OCI-LY7 (cell line): ENCODE measurements at regions not wholly inside any gene's neighbourhood (a gene's known extent, or its start where the extent isn't known, plus 50 kb on each side); places are given as distances from the start of the nearest gene placed in this dataset.

Experiments used
- EZH2phosphoT487 ChIP-seq: fragments of 200-600 bp; sonication (generic); IDR thresholded peaks from 2 replicates; pipeline ENCODE4 v1.6.1; 2018; ENCODE audit warnings: low read depth, borderline replicate concordance, mild to moderate bottlenecking, mixed run types, antibody characterized with exemption, low read length, moderate library complexity, mixed read lengths
- TF ChIP-seq, protein P1 (sequence below): fragments of 200-600 bp; sonication (generic); conservative IDR thresholded peaks from 2 replicates; pipeline ENCODE4 v1.5.1; 2014; ENCODE audit warnings: mild to moderate bottlenecking, antibody characterized with exemption, low read length, moderate library complexity, mixed read lengths

DNA sequence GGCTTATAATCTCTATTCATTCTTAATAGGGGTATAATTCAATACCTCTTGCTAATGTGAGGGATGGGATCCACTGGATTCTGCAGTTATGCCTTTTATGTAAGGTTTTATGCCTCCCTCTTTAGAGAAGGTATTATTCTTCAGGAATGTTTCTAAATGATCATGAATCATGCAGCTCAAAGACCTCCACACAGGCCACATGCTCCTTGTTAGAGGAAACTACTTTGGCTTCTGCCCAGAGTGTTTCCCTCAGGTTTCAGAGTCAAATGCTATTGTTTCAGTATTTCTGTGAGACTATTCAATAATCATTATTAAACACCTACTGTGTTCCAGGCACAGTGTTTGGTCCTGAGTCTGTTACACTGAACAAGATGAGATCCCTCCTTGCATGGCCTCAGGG lies 115.9 kb downstream of the RAB38 start:
- TF ChIP-seq, protein P1, sequence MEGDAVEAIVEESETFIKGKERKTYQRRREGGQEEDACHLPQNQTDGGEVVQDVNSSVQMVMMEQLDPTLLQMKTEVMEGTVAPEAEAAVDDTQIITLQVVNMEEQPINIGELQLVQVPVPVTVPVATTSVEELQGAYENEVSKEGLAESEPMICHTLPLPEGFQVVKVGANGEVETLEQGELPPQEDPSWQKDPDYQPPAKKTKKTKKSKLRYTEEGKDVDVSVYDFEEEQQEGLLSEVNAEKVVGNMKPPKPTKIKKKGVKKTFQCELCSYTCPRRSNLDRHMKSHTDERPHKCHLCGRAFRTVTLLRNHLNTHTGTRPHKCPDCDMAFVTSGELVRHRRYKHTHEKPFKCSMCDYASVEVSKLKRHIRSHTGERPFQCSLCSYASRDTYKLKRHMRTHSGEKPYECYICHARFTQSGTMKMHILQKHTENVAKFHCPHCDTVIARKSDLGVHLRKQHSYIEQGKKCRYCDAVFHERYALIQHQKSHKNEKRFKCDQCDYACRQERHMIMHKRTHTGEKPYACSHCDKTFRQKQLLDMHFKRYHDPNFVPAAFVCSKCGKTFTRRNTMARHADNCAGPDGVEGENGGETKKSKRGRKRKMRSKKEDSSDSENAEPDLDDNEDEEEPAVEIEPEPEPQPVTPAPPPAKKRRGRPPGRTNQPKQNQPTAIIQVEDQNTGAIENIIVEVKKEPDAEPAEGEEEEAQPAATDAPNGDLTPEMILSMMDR: no peak
- TF ChIP-seq EZH2phosphoT487: no peak
